GM12872 (cell line): ENCODE measurements at regions not wholly inside any gene's neighbourhood (a gene's known extent, or its start where the extent isn't known, plus 50 kb on each side); places are given as distances from the start of the nearest gene placed in this dataset.

Experiments used
- CTCF ChIP-seq: IDR thresholded peaks from 3 replicates; pipeline ENCODE4 v1.5.1; 2011; ENCODE audit warnings: low read depth, mild to moderate bottlenecking, low read length, moderate library complexity; ENCODE audit not compliant: insufficient read depth

- TF ChIP-seq CTCF = no peak
Observed at GRCh38 chr12:92089559-92089958, 56.1 kb downstream of the BTG1 start.

- TF ChIP-seq CTCF = no peak
Observed at GRCh38 chr12:92088805-92089204, 56.8 kb downstream of the BTG1 start.

GRCh38 chr12:92085736-92086040, 60.0 kb downstream of the BTG1 start:
- TF ChIP-seq CTCF = no peak

GRCh38 chr12:92085040-92085735, 60.5 kb downstream of the BTG1 start:
- no peak for TF ChIP-seq CTCF

- TF ChIP-seq CTCF = no peak
Observed at GRCh38 chr12:92080911-92081285, 64.7 kb downstream of the BTG1 start.

- TF ChIP-seq CTCF = no peak
Observed at GRCh38 chr12:92079054-92079385, 66.6 kb downstream of the BTG1 start.

GRCh38 chr12:92078167-92079053, 67.2 kb downstream of the BTG1 start:
- no peak for TF ChIP-seq CTCF
